ENCODE measurements at regions not wholly inside any gene's neighbourhood (a gene's known extent, or its start where the extent isn't known, plus 50 kb on each side); places are given as distances from the start of the nearest gene placed in this dataset.

GRCh38 chr13:39100996-39101738 is 62.9 kb downstream of the NHLRC3 start:
- peak; percentile 31 for DNase-seq

GRCh38 chr13:39102981-39103490 is 64.8 kb downstream of the NHLRC3 start:
- DNase-seq, result no peak

GRCh38 chr13:39105110-39105509 is 66.9 kb downstream of the NHLRC3 start:
- DNase-seq, result no peak

- no peak for DNase-seq
These were observed 68.2 kb downstream of the NHLRC3 start for GRCh38 chr13:39106216-39107005.

- no peak for DNase-seq
These were observed 69.3 kb downstream of the NHLRC3 start for GRCh38 chr13:39107561-39107960.

DNA sequence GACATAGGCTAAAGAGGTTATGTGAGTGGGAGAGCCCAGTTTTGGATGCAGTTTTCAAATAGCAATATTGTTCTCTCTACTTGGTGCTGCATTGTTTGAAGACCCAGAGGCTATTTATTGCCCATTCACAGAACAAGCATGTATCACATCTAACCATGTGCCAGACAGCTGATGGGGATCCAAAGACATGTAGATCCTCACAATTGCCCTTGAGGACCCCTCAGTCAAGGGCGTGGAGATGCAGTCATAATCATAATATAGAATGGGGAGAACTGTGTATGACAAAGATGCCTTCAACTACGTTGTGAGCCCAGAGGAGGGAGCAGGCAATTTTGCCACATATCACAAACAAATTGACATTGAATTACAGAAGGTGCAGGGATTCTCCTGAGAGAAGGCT is 70.5 kb downstream of the NHLRC3 start:
- DNase-seq, result no peak

GRCh38 chr13:39110518-39111097 is 72.4 kb downstream of the NHLRC3 start:
- no peak for DNase-seq

GRCh38 chr13:39111145-39111544 is 72.9 kb downstream of the NHLRC3 start:
- no peak for DNase-seq

- no peak for DNase-seq
These were observed 81.2 kb downstream of the NHLRC3 start for GRCh38 chr13:39119422-39119821.

DNA sequence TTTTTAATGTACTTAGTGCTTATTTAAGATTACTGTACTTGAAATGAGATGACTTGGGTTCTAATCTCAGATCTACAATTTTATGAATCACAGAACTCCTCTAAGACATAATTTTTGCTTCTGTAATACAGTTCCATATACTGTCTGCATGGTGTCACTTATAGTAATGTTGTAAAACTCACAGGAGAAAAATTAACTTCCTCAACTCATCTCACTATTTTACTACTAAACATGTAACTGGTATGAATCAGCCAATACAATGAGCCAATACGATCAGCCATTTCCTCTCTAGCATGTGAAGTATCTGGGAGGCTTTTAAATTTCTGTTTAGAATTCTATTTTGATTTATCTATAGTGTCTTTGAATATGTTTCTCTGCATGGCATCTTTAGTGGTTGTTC is 85.3 kb downstream of the NHLRC3 start:
- DNase-seq, result no peak

- DNase-seq, result no peak
These were observed 91.0 kb downstream of the NHLRC3 start for GRCh38 chr13:39129213-39129612.

DNA sequence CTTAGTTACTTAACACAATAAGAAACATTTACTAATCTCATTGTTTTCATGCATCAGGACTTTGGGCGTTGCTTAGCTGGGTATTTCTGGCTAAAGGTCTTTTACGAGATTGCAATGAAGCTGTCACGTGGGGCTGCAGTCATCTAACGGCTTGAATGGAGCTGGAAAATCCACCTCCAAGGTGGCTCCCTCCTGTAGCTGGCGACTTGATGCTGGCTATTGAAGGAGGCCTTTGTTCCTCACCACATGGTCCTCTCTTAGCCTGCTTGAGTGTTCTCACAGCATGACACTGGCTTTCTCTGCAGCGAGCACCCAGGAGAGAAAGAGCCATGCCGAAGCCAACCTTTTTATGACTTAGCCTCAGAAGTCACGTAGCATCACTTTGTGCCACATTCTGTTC is 92.0 kb downstream of the NHLRC3 start:
- no peak for DNase-seq

DNA sequence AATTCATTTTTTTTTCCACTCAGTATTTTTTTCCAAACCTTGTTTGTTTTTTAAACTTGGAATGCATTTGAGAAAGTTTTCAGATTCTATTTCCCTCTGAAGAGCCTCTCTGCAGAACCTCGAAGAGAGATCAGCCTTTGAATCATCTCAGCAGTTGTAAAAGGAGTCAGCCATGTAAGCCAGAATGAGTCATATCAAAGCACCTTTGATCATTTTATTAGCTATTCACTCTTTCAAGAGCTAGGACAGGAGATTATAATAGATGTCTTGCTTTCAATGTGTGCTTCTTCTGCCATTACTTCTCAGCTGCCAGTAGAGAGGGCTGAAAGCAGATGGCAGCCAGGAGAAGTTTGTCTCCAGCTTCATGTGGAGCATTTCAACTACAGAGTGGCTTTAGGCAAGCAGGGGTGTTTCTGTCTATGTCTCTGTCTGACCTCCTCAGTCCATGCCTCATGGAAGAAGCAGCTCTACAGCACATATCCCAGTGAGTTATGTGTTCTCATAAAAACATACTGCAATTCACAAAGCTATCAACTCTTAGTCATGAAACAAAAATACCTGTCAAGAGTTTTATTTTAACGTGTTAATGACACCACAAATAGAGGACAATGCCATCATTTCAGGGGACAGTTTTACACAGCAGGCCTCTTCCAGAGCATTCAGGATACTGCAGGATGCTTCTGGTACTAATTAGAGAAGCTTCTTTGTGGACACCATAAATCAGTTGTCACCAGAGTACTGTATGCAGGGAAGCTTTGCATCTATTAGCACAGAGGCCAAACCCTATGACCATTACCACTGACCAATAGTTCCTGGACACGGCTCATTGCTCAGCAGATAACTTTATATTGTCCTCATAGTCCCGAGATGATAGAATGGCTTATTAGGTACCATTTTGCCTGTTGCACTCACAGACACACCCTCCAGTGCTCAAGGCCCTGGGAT is 94.3 kb downstream of the NHLRC3 start:
- DNase-seq, result no peak

DNA sequence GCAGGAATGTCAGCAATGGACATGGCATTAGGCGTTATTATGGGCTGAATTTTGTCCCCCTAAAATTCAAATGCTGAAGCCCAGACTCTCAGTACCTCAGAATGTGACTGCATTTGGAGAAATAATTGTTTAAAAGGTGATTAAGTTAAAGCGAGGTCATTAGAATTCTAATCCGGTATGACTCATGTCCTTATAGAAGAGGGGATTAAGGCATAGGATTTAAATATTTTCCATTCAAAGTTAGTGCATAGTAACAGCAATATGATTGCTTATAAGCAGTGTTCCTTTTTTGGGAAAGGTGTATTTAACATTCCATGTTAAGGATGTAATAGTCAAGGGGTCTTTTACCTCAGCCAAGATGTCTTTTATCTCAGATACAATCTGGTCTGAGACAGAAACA is 95.5 kb downstream of the NHLRC3 start:
- no peak for DNase-seq

GRCh38 chr13:39134574-39134973 is 96.3 kb downstream of the NHLRC3 start:
- no peak for DNase-seq

DNA sequence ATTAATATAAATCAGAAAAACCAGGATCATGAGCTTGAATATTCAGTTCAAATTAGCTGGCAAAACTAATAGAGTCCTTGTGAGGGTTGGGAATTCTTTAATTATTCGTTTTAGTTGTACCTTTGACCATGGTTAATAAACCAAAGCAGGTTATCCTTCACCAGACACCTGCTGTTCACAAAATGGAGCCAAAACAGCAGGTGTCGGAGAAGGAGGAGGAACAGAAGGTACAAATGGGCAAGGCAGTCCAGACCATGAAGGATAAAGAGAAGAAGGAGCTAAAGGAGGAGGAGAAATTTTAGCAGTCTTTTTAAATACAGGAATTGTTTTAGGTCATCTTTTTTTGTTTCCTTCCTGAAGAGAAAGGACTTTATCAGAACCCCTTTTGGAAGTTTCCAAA is 106.1 kb downstream of the NHLRC3 start:
- no peak for DNase-seq

DNA sequence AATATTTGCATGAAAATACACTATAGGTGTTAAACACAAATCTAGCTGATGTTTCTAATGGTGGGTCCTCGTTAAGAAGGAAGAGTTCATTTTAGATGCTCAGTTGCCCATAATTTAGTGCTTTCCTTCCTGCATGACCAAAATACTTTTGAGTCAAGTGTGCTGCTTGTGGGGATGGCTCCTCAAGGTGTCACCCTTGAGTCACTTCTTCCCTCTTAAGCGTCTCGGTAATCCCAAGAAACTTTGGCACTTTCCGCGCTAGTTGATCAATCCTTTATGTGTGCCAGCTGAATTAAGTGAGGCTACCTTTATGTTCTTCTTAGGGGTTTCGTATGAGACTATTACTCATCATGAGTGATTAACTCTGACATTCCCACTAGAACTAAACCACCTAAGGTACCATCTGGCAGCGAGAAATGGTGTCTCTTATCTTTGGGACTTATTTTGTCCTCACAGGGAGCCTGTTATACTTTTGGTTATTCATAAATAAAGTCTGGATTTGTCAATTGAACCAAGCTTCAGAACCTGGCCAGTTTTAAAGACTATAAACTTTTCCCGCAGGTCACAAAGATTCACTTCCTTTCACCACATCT is 106.8 kb downstream of the NHLRC3 start:
- peak; percentile 81 for DNase-seq

GRCh38 chr13:39148513-39148961 is 110.3 kb downstream of the NHLRC3 start:
- no peak for DNase-seq

DNA sequence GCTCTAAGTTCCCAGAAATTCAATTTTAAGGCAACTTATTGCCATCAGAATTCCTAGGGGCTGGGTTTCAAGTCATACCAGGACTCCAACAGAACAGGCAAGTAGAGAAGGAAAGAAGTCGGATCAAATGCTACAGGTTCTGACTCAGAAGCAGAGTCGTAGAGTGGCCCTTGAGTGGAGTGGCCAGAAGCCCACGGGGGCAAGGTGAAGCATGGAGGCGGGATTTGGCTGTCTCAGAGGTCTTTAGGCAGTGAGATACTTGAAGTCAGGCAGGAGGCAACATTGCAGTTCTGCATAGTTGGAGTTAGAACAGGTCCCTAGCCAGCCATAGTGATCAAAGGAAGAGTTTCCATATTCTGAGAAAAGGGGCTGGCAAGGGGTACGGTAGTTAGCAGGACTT is 111.6 kb downstream of the NHLRC3 start:
- DNase-seq, result no peak

GRCh38 chr13:39154041-39154440 is 115.8 kb downstream of the NHLRC3 start:
- no peak for DNase-seq

DNA sequence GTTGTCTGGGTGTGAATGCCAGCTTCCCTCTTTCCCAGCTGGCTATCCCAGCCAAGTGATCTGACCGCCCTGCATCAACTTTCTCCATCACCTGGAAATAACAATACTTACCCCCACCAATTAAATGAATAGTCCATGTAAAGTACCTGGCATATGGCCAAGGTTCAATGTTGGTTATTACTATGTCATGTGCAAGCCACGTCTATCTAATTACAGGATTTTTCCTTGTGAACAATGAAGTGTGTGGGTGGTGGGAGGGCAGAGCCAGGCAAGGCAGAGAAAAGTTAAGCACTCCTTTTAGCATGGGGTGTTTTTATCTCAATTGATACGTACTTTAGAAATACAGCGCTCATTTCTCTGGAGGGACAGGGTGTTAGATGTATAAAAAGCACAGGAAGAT is 121.1 kb downstream of the NHLRC3 start:
- DNase-seq, result no peak
